Transverse colon (tissue), 4 donors: ENCODE measurements at regions not wholly inside any gene's neighbourhood (a gene's known extent, or its start where the extent isn't known, plus 50 kb on each side); places are given as distances from the start of the nearest gene placed in this dataset.

ENCODE experiments used
- CTCF ChIP-seq, 5 experiments: fragments of 200-600 bp in 3 of 5; fragments of 450-650 bp in 2 of 5; sonication (generic) in 3 of 5; IDR thresholded peaks; 1 replicate in 2 of 5; 2 replicates in 3 of 5; pipeline ENCODE4 v1.5.1; 2016 to 2017; ENCODE audit warnings: antibody characterized with exemption in 5 of 5, inconsistent platforms in 3 of 5, mild to moderate bottlenecking in 2 of 5, moderate library complexity in 1 of 5
- POLR2A ChIP-seq: fragments of 450-650 bp; IDR thresholded peaks from one replicate; pipeline ENCODE4 v1.6.1; 2016; ENCODE audit warnings: antibody characterized with exemption, mild to moderate bottlenecking, moderate library complexity
- POLR2AphosphoS5 ChIP-seq, 3 donors: sonication (generic); formaldehyde crosslinking; IDR thresholded peaks; one replicate each; pipeline ENCODE4 v1.6.1; 2016; ENCODE audit warnings: antibody characterized with exemption in 3 of 3

- no peak for TF ChIP-seq CTCF (IDR thresholded peaks at IDR 0.05)
- no peak for TF ChIP-seq POLR2A
- no peak for TF ChIP-seq POLR2AphosphoS5 (IDR thresholded peaks at IDR 0.05)
Observed at GRCh38 chr2:128668946-128669345, 350.3 kb upstream of the HS6ST1 start.
